NCI-H2196 (cell line): ENCODE measurements at regions not wholly inside any gene's neighbourhood (a gene's known extent, or its start where the extent isn't known, plus 50 kb on each side); places are given as distances from the start of the nearest gene placed in this dataset.
A peak's percentile ranks its signal among the peaks of the same experiment; 100 is the strongest.
"Not testable (repeated sequence)": the region's sequence is repeated elsewhere in the genome, so short reads cannot be mapped to it uniquely, and the experiment has no call there.

ENCODE experiments used
- DNase-seq: peaks from one replicate; lab custom pipeline; 2025; ENCODE audit not compliant: unreplicated experiment; lab: John Stamatoyannopoulos, UW

GRCh38 chr4:126201251-126202138, 886.7 kb downstream of the FAT4 start:
- DNase-seq = not testable (repeated sequence)

DNA sequence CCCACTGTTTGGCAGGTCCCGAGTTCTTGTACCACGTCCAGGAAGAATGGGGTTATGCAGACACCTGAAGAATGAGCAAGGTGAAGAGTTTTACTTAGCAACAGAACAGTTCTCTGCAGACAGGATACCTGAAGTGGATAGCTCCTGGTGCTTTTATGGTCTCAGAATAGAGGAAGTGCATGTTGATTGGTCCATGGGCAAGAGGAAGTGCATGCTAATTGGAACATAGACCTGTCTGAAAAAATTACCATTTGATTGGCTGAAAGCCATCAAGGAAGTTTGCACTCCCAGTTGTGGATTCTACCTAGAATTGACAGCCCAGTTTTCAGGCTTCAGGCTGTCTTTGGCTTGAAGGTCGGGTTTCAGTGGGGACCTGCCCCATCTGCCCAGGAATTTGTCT, 887.5 kb downstream of the FAT4 start:
- DNase-seq = no peak

DNA sequence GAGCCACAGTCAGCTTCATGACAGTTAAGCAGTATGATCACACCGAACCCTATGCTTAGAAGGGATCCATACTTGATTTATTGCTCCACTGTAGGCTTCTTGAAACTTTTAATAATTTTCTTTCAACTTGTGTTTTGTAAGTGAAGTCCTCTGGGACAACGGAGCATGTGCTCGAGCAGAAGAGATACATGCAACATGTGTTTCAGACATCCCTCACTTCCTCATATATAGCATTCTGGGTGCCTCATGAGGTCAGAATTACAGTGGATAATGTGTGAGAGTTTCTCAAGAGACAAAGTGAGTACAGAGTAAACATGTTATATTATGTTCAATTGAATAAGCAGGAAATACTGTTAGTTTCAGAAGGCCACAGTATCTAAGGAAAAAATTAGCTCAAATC, 893.2 kb downstream of the FAT4 start:
- no peak for DNase-seq

GRCh38 chr4:126209147-126209546, 894.4 kb downstream of the FAT4 start:
- DNase-seq = no peak

- DNase-seq = no peak
Observed at GRCh38 chr4:126213996-126214395, 899.2 kb downstream of the FAT4 start.

GRCh38 chr4:126215759-126216158, 901.0 kb downstream of the FAT4 start:
- no peak for DNase-seq

- DNase-seq = no peak
Observed at GRCh38 chr4:126216611-126217010, 901.9 kb downstream of the FAT4 start.

DNA sequence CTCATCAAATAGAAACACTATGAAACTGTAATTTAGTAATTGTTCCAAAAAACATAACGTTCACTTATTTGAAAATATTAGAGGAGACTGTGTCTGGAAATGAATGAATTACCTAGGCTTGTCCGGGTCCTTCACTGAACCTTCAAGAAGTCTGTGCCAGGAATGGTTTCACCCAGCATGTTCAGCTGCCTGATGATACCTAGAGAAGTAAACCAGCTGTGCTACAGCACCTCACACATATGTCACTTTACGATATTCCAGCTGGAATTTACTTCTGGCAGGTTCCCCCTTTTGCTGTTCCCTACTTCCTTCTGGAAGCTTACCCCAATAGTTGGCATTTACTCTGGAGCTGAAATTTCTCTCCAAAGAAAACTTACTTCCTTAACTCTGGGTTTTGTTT, 906.5 kb downstream of the FAT4 start:
- DNase-seq = no peak

GRCh38 chr4:126221717-126222340, 907.1 kb downstream of the FAT4 start:
- DNase-seq = no peak

- peak; percentile 5 for DNase-seq
Observed at GRCh38 chr4:126223784-126224407, 909.1 kb downstream of the FAT4 start.

GRCh38 chr4:126227428-126227827, 912.7 kb downstream of the FAT4 start:
- DNase-seq = no peak

DNA sequence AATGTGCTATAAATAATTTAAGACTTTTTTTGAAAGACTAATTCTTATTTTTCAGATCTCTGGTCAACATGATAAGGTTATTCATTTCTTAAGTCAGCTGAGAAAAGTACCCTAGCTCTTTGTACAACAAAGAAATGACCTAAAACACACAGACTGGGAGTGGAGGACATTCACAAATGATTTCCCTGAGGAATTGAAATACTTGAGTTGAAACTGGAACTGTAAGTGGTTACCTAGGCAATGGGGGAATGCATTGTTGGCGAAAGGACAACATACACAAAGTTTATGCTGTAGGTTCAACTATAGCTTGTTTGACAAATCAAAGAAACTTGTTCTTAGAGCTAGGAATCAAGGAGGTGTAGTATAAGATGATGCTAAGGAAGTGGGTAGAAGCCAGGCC, 915.5 kb downstream of the FAT4 start:
- no peak for DNase-seq

DNA sequence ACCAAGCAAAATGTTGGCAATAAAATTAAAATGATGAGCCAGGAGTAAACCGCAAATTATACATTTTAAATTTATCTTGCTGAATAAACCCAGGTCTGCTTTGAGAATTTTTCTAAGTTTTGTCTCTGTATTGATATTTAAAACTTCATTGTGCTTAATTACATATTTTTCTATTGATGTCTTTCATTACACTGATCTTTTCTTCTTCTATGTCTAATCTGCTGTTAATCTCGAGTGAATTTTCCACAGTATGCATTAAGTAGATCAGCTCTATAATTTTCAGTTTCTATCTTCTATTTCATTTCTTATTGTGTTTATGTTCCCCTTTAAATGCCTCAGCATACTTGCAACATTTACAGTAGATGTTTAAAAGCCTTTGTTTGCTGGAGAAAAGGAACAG, 918.7 kb downstream of the FAT4 start:
- DNase-seq = no peak

DNA sequence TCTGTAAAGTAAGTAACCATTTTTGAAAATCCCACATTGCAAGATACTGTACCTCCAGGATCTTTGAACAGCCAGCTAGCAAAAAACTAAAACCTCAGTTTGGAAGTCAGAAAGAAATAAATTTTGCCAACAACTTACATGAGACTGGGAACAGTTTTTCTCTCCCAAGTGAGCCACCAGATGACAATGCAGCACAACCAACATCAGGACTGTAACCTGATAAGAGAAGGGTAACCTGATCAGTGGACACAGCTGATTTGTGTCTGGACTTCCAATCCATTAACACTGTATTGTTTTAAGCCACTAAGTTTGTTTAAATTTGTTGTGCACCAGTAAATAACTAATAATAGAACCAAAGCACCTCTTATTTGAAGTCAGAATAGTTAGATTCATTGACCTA, 923.3 kb downstream of the FAT4 start:
- DNase-seq = no peak

GRCh38 chr4:126241634-126242033, 926.9 kb downstream of the FAT4 start:
- DNase-seq = no peak

GRCh38 chr4:126242679-126243390, 928.1 kb downstream of the FAT4 start:
- no peak for DNase-seq

- no peak for DNase-seq
Observed at GRCh38 chr4:126247409-126247808, 932.7 kb downstream of the FAT4 start.

GRCh38 chr4:126250006-126250405, 935.3 kb downstream of the FAT4 start:
- no peak for DNase-seq

DNA sequence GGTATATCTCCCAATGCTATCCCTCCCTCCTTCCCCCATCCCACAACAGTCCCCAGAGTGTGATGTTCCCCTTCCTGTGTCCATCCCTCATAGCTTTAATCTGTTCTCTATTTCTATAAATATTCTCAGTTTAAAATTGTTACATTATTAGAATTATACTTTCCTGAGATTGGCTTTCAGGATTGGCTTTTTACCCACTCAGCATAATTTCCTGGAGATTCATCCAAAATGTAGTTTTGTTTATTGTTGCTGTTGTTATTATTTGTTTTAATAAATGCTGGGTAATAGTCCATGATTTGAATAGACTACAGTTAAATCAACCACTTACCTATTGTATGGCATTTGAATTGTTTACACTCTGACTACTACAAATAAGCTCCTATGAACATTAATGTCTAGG, 936.4 kb downstream of the FAT4 start:
- no peak for DNase-seq

GRCh38 chr4:126262665-126263064, 947.9 kb downstream of the FAT4 start:
- no peak for DNase-seq

GRCh38 chr4:126264839-126265238, 950.1 kb downstream of the FAT4 start:
- DNase-seq = no peak
